AG08396 (cell line): ENCODE measurements at regions not wholly inside any gene's neighbourhood (a gene's known extent, or its start where the extent isn't known, plus 50 kb on each side); places are given as distances from the start of the nearest gene placed in this dataset.

ENCODE experiments used
- DNase-seq: peaks from one replicate; pipeline ENCODE4 v3.0.0; 2012; ENCODE audit warnings: low spot score, mixed read lengths

- no peak for DNase-seq
Measured at GRCh38 chr2:30310371-30310770, 79.0 kb downstream of the LBH start.

- no peak for DNase-seq
Measured at GRCh38 chr2:30310955-30311354, 79.6 kb downstream of the LBH start.

GRCh38 chr2:30311711-30312110, 80.4 kb downstream of the LBH start:
- no peak for DNase-seq

- DNase-seq, result no peak
Measured at GRCh38 chr2:30312916-30313315, 81.6 kb downstream of the LBH start.

- no peak for DNase-seq
Measured at GRCh38 chr2:30314981-30315380, 83.6 kb downstream of the LBH start.

GRCh38 chr2:30315391-30316063, 84.2 kb downstream of the LBH start:
- DNase-seq, result no peak

GRCh38 chr2:30316408-30316807, 85.1 kb downstream of the LBH start:
- DNase-seq, result no peak

GRCh38 chr2:30318987-30319782, 87.9 kb downstream of the LBH start:
- no peak for DNase-seq

- DNase-seq, result no peak
Measured at GRCh38 chr2:30321466-30321865, 90.1 kb downstream of the LBH start.

GRCh38 chr2:30323499-30323898, 92.2 kb downstream of the LBH start:
- no peak for DNase-seq

- no peak for DNase-seq
Measured at GRCh38 chr2:30324245-30324908, 93.0 kb downstream of the LBH start.

- DNase-seq, result no peak
Measured at GRCh38 chr2:30325600-30326328, 94.4 kb downstream of the LBH start.

GRCh38 chr2:30326497-30326896, 95.2 kb downstream of the LBH start:
- DNase-seq, result no peak

GRCh38 chr2:30331038-30331437, 99.7 kb downstream of the LBH start:
- no peak for DNase-seq

- no peak for DNase-seq
Measured at GRCh38 chr2:30331869-30332268, 100.5 kb downstream of the LBH start.

- no peak for DNase-seq
Measured at GRCh38 chr2:30332791-30333453, 101.6 kb downstream of the LBH start.

GRCh38 chr2:30334762-30335363, 103.5 kb downstream of the LBH start:
- no peak for DNase-seq

- DNase-seq, result no peak
Measured at GRCh38 chr2:30336084-30336483, 104.8 kb downstream of the LBH start.

- no peak for DNase-seq
Measured at GRCh38 chr2:30336978-30337841, 105.9 kb downstream of the LBH start.

- no peak for DNase-seq
Measured at GRCh38 chr2:30338475-30338874, 107.1 kb downstream of the LBH start.
